Epithelial cell of prostate (primary cell): ENCODE measurements at regions not wholly inside any gene's neighbourhood (a gene's known extent, or its start where the extent isn't known, plus 50 kb on each side); places are given as distances from the start of the nearest gene placed in this dataset.
"Not testable (repeated sequence)": the region's sequence is repeated elsewhere in the genome, so short reads cannot be mapped to it uniquely, and the experiment has no call there.

Source experiments
- DNase-seq: peaks from one replicate; pipeline ENCODE4 v3.0.0-alpha.2; 2011; ENCODE audit warnings: low read depth, low spot score
- H3K27ac ChIP-seq: fragments of 450-650 bp; 2 replicates; pipeline ENCODE4 v1.5.1; 2017; ENCODE audit warnings: mild to moderate bottlenecking

DNA sequence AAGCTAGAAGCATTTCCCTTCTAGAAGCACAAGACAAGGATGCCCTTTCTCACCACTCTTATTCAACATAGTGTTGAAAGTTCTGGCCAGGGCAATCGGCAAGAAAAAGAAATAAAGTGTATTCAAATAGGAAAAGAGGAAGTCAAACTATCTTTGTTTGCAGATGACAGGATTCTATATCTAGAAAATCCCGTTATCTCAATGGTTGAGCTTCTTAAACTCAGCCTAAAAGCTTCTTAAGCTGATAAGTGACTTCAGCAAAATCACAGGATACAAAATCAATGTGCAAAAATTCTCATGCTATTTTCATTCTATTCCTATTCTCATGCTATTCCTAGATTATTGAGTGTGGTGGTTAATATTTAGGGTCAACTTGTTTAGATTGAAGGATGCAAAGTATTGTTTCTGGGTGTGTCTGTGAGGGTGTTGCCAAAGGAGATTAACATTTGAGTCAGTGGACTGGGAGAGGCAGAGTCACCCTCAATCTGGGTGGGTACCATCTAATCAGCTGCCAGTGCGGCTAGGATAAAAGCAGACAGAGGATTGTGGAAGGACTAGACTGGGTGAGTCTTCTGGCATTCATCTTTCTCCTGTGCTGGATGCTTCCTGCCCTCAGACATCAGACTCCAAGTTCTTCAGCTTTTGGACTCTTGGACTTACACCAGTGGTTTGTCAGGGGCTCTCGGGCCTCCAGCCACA is 111.9 kb downstream of the LSMEM1 start:
- not testable (repeated sequence) for DNase-seq, H3K27ac ChIP-seq

DNA sequence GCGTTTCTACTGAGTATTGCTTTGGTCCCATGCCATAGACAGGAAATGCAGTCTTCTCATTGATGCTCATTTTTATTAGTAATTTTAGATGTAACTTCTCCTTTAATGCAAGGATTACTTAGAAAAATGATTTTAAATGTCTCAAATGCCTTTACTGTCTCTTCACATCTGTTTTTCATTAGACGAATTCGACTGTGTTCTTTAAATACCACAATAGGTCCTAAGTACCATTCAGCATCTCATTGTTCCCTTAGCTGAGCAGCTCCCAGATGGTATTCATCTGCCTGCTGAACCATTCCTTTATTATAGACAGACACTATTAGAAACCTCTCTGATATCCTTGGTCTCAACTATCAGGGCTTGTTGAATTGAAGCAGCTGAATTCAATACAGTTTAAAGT is 113.6 kb downstream of the LSMEM1 start:
- no peak overlapping the region for H3K27ac ChIP-seq
- no peak for DNase-seq

DNA sequence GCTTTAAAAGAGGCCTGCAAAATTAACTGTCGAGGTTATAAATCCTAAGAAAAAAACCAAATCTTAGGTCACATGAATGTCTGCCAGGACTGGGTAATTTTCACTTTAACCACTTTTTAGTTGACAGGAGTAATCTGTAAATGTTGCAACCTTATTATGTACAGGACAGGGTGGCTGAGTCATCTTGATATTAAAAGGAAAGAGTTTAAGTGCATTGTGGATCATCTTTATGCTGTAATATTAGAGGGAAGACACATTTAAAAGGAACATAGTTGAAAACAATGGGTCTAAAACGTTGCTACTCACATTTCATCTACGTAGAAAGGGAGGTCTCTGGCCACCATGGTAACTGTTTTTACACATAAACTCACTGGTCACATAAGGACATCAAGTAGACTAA is 115.5 kb downstream of the LSMEM1 start:
- no peak for DNase-seq
- no peak overlapping the region for H3K27ac ChIP-seq

DNA sequence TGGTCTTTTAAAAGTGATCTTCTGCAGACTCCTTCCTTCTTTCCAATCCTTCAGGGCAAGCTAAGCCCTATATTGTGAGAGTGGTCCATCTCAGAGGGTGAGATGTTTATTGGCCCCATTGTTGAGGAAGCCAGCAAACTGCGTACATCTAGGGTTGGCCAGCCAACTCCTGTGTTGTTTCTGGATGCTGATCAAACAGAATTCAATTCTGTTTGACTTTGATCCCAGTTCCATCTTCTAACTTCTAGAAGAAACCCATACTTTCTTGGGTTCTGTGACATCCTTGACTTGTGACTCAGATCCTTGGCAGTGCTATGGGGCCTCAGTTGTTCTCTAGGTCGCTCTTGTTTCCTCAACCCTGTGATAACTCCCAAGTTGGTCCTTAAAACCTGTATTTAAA is 116.2 kb downstream of the LSMEM1 start:
- H3K27ac ChIP-seq, result no peak overlapping the region
- DNase-seq, result no peak

DNA sequence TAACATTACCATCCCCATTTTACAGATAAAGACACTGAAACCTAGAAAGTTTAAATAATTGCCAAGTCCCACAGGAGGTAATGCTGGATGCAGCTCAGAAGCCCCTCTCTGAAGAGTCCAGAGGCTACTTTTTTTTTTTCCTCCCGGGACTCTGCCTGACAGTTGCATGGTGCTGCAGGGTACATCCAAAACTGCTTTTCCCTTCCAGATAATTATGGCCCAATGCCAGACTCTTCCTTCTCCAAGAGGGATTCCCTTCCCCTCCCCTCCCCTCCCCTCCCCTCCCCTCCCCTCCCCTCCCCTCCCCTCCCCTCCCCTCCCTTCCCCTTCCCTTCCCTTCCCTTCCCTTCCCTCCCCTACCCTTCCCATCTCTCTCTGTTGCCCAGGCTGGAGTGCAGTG is 122.9 kb downstream of the LSMEM1 start:
- no peak overlapping the region for H3K27ac ChIP-seq
- no peak for DNase-seq

DNA sequence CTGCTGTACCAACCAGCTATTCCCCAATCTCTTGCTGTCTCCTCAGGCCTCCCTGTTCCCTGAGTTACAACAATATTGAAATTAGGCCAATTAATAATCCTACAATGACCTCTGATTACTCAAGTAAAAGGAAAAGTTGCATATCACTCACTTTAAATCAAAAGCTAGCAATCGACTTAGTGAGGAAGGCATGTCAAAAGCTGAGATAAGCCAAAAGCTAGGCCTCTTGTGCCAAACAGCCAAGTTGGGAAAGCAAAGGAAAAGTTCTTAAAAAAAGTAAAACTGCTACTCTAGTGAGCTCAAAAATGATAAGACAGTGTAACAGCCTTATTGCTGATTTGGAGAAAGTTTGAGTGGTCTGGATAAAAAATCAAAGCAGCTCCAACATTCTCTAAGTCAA is 129.8 kb downstream of the LSMEM1 start:
- H3K27ac ChIP-seq, result no peak overlapping the region
- no peak for DNase-seq

DNA sequence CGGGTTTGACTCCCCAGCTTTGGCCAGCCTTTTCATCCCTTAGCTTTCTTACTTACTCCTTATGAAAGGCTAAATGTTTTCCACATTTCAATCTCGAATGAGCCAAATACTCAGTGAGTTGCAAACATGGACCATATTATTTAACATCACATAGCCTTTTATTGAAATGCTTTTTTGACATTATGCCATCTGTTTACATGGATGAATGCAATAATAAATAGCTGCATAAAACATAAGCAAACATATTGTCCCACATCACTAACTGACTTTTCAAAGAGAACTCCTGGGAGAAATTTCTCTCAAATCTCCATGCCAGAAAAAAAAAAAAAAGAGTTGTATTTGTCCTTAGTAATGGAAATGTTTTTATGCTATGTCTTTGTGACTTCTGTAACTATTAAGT is 134.9 kb downstream of the LSMEM1 start:
- H3K27ac ChIP-seq, result no peak overlapping the region
- no peak for DNase-seq

DNA sequence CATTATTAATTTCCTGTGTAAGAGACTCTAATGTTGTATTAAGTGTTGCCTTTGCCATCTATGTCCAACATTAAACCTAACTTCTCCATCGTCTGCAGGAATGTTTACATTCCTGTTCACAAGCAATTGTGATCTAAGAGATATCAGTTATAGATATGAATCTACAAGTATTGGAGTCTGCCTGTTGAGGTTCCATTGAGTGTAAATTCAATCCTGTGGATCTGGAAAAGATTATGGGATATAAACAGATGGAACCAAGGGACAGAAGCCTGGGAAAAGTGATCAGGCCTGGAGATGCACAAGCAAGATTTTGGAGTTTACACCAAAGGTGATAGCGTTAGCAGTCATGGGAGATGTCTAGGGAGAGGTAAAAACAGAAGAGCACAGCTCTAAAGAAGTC is 135.5 kb downstream of the LSMEM1 start:
- no peak for DNase-seq
- H3K27ac ChIP-seq, result no peak overlapping the region

DNA sequence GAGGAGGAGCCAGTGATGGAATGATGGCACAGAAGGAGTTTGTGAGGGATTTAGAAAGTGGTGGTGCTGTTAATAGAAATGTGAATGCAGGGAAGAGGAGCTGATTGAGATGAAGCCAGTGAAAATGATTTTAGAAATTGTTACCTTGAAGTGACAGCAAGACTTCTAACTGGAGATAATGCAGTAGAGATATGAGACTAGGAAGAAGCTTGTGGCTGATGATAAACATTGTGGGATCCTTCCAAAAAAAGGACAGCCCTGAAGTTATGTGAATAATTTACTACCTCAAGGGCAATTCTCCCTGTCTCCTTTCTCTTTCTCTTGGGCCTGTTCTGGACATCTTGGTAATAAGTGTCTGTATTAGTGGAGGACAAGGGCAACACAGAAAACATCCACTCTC is 138.6 kb downstream of the LSMEM1 start:
- DNase-seq, result no peak
- H3K27ac ChIP-seq, result no peak overlapping the region

DNA sequence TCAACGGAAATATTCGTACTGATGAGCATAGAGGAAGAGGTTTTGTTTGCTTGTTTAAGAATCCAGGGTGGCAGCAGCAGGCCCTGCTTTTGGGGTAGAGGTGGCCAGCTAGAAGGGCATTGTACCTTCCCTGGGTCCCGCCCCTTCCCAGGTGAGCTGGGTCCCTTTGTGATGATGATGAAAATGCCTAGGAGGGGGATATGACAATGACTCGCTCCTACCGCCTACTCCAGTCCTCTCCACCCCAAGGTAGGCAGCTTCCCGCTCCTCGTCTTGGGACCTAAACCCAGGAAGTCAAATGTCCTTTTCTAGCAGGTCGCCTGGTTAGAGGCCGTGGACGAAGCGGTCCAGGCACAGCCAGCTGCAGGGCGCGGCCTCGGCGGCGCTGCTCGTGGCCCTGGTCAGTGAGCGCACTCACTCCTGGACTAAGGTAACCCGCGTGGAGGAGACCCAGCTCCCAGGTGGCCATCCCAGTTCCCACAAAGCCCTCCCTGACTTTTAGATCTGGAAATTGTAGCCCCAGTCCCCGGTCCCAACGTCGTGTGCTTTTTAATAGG is 141.4 kb downstream of the LSMEM1 start:
- no peak for DNase-seq
- no peak overlapping the region for H3K27ac ChIP-seq

DNA sequence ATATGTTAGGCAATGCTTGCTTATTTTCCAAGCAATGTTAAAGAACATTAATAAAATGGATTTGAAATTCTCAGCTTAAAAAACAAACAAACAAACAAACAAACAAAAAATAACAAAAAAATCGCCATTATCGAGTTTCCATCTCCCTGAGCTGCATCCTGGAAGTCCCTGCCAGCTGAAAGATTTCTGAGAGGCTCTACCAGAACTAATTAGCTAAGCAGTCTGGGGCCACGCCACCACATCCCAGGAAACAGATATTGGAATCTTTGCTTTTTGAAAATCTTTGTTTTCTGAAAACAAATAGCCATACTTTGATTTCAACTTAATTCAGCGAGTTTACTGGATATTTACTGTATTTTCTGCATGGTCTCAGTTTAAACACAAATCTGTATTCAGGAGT is 143.6 kb downstream of the LSMEM1 start:
- no peak for DNase-seq
- H3K27ac ChIP-seq, result no peak overlapping the region

DNA sequence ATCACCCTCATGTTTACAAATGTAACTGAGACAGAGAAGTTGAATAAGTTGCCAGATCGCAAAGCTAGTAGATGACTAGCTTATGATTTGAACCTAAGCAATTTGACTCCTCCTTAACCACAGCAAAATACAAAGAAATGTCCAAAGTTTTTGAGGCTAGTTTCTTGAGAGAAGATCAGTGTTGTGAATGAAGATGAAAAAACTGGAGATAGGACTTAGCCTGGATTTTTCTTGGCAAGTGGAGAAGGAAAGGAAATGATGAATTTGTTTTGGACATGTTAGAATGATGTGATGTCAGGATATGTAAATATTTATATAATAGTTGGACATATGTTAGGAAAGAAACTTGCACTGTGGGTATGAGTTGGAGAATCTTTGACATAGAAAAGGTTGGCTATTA is 149.8 kb downstream of the LSMEM1 start:
- peak; percentile 22 for DNase-seq
- peak overlapping the region; percentile 83 for H3K27ac ChIP-seq

DNA sequence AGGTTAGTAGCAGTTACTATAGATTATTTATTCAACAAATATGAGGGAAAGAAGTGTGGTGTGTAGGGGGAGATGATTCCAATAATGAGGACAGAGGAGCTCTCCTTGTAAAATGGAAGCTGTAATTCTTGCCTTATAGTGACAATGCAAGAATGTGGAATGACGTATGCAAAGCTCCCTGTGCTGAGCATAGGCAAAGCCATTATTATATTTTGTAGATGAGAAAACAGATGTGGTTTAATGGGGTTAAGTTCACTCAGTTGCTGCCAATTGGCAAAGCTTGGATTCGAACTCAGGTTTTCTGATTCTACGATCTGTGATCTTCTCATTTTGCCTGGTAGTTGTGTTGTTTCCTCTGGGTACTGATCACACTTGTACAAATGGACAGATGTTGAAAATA is 153.3 kb downstream of the LSMEM1 start:
- H3K27ac ChIP-seq, result no peak overlapping the region
- DNase-seq, result no peak

DNA sequence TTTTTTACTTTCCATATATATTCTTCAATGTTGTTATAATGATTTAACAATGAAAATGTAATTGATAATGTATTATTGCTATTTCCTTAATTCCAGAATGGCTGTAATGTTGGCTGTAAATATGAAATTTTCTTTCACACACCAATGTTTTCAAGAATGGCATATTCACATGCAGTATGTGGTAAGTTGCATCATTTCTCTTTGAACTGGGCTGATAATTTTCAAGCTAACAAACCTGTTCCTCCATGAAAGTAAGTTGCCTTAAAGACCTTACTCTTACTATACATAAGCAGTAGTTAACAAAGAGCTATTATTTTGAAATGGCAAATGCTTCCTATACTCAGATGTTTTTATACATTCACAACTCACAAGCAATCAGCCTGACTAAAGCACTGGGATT is 154.5 kb downstream of the TMEM168 start:
- DNase-seq, result no peak
- H3K27ac ChIP-seq, result no peak overlapping the region

DNA sequence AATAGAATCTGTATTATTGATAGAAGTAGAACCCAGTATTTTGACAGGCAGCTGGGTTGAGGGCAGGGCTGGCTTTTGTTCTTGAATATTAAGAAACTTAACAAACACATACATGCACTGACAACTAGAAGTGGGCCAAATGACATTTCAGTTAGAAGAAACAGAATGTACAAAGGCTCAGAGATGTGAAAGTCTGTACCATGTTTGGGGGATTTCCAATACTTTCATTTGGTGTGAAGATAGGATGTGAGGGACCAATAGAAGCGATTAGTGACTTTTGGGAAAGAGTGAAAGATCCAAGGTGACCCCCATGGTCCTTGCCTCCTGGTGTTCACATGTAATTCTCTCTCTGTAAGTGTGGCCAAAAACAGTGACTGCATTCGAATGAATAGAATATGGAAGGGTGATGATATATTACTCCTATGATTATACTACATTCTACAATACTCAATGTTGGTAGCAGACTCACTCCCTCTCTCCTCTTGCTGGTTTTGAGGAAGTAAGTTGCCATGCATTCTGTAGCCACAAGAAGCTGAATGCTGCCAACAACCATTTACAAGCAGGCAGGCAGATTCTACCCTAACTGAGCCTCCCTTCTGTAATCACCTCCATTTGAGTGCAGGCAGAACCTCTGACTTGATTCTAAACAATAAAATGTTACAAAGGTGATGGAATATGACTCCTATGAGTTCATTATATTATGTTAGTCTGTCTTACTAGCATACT is 151.4 kb downstream of the TMEM168 start:
- H3K27ac ChIP-seq, result no peak overlapping the region
- no peak for DNase-seq

DNA sequence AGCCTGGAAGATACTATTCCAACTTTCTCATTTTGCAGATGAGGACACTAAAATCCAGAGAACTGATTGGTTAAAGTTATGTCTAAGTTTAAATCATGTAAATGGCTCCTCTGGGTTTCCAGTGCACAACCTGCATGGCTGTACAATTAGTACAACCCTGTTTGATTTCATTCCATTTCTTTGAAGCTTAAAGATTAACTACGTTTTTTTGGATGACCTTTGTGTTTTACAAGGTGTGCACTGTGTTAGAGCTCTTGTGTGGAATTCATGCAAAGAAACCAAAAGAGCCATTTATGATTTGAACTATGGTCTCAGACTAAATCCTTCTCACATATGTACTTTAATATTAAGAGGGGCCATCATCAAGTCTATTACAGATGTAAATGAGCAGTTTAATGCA is 149.5 kb downstream of the TMEM168 start:
- no peak overlapping the region for H3K27ac ChIP-seq
- DNase-seq, result no peak

DNA sequence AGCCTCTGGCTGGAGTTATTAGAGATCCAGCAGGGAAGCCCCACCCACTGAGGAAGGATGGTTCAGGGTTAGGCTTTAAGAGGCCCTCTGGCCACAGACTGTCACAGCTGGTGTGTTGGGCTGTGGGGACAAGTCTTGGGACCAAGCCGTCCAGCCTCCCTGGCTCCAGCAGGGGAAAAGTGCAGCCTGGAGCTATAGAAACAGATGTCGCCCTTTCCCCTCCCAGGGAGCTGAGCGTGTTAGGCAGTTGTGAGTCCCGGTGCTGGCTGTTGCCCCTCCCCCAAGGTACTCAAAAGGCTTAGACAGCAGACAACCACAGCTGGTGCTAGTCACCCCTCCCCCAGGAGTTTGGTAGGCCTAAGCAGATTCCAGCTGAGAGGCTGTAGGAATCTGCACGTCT is 143.4 kb downstream of the TMEM168 start:
- DNase-seq, result no peak
- no peak overlapping the region for H3K27ac ChIP-seq

DNA sequence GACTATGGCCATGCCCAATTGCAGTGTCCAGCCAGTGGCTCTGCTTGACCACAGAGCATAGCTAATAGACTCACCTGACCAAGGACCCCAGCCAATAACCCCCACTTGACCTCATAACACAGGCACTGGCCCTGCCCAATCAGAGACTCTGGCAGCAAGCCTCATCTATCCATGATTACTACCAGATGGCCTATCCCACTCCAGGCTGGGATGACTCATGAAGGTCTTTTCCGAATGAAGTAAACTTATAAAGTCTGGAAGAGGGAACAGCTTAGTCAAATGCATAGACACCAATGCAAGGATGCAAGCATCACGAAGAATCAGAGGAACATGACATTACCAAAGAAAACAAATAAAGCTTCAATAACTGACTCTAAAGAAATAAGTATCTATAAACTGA is 141.4 kb downstream of the TMEM168 start:
- H3K27ac ChIP-seq, result no peak overlapping the region
- DNase-seq, result no peak

DNA sequence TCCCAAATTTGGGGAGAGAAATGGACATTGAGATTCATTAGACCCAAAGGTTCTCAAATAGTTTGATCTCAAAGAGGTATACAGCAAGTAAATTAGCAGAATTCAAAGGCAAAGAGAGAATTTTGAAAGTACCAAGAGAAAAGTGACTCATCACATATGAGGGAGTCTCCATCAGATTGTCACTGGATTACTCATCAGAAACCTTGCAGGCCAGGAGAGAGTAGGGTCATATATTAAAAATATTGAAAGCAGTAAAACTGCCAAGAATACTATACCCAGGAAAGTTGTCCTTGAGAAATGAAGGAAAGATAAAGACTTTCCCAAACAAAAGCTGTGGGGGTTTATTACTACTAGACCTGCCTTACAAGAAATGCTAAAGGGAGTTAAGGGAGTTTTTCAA is 140.6 kb downstream of the TMEM168 start:
- no peak for DNase-seq
- H3K27ac ChIP-seq, result no peak overlapping the region

DNA sequence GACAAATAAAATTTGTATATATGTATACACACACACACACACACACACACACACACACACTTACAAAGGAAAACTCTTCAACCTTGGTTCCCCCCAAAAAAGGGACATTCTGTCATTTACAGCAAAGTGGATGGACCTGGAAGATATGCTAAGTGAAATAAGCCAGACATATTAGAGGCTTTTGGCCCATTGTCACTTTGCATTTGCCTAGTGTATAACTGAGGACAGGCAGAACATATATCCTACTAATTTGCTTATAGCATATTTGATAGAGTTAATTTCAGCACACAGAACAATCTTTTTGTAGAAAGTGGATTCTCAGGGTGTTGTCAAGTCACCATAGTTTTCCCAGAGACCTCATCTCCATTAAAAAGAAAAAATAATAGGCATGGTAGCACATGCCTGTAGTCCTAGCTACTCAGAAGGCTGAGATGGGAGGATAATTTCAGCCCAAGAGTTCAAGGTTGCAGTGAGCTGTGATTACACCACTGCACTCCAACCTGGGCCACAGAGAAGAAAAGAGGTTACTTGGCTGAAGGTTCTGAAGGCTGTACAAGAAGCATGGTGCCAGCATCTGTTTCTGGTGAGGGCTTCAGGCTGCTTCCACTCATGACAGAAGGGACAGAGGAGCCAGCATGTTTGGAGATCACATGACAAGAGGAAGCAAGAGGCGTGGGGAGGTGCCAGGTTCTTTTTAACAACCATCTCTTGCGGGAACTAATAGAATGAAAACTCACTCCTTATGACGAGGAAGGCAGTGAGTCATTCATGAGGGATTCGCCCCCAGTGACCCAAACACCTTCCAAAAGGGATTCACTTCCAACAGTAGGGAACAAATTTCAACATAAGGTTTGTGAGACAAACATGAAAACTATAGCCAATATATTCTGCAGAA is 135.6 kb downstream of the TMEM168 start:
- DNase-seq, result no peak
- H3K27ac ChIP-seq, result no peak overlapping the region

DNA sequence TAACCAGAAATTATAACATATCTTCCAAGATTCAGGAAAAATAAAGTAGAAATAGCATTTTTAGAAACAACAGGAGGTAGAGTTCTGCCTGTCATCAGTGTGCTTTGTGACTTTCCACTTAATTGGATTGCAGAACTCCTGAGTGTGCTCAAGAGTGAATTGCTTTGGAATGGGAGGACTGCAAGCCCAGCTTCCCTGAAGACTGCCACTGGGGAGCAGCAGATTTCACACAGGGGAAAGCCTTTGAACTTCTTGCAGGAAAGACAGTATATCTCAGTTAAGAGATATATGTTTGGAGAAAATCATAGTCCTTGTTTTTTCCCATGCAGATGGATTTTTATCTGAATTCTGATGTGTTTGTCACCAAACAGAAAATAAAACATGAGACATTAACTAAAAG is 124.5 kb downstream of the TMEM168 start:
- H3K27ac ChIP-seq, result no peak overlapping the region
- no peak for DNase-seq
